Activated T-cell treated with anti-CD3 and anti-CD28 coated beads, Interleukin-2, amount 50 U/mL, for 1 hour (primary cell): ENCODE measurements at regions not wholly inside any gene's neighbourhood (a gene's known extent, or its start where the extent isn't known, plus 50 kb on each side); places are given as distances from the start of the nearest gene placed in this dataset.

Source experiments
- DNase-seq: peaks from one replicate; pipeline ENCODE4 v3.0.0-alpha.2; 2020

DNA sequence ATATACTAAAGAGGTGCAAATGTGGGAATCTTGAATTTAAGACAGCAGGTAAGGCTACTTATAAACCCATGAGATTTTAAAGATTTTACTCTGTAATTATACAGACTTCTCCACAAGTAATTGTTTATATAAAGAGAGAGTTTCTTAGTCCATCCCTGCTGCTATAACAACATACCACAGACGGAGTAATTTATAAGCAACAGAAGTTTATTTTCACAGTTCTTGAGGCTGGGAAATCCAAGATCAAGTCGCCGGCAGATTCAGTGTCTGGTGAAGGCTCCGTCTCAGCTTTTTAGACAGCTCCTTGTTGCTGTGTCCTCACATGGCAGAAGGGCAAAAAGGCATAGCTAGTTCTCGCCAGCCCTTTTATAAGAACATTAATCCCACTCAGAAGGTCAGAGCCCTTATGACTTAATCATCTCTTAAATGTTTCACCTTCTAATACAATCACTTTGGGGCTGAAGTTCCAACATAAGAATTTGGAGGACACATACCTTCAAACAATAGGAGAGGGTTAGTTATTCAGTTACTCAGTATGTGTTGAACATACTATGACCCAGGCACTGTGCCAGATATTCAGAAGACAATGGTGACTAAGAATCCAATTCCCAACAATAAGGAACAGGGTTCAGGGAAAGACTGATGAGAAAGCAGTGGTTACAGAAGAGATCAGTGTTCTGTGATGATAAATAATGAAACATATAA is 466.0 kb downstream of the RIT2 start:
- no peak for DNase-seq

DNA sequence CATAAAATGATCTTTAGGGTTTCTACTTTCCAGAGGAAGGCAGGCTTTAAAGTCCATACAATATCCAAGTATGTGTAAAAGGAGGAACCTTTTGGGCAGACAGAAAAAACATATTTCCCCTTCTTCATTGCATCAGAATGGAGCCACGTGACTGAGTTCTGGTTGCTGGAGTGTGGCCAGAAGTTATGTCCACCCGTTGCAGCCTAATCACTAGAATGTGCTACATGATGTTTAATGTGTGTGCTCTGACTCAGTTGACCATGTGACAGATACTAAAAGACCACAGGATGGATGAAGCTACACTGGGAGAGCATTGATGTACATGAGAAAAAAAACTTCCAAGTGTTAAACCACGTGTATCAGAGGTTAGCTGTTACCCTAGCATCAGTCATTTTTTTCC is 460.9 kb downstream of the RIT2 start:
- DNase-seq: no peak

DNA sequence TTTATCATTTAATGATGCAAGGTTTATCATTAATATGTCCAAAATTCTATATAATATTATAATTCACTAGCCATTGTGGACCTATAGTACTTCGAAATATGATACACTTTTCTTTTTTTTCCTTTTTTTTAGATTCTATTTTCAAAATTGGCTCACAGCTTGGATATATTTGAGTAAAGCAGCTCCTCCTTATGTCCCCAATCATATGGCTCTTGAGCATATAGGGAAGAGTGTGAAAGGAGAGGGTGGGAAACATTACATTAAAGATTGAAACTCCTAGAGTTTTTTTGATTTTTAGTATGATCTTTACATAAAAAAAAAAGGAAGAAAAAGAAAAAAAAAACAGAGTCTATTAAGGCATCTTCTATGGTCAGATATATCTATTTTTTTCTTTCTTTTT is 457.9 kb downstream of the RIT2 start:
- DNase-seq: no peak

DNA sequence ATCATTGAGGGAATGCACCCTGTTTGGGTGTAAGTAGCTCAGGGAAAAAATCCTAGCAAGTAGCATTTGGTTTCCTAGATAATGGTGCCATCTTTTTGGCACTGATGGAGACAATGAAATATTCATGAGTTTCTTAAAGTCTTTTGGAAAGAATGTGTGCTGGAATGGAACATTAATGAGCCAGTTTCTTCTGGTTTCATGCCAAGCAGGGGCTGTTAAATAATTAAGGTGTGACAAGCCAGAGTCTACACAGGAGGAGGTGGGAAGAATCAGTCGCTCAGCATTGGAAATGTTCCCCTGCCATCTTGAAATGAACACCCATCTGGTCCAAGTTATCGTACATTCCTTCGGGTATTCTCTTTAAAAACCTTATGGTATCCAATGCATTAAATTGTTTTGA is 457.3 kb downstream of the RIT2 start:
- DNase-seq: no peak

DNA sequence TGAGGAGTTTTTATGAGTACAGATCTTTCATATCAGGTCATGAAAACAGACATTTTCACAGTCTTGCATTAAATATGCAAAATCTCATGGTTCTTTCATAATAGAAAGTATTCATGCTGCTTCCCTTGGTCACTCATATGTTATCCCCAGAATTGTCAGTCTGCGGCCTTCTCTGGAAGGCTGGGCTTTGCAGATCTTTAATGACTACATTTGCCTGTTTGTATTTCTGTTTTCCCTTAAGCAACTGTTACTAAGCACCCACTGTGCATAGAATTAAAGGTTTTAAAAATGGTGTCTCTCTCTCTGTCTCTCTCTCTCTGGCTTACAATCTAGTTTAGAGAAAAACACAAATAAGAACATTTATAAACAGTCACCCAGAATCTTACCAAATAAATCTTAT is 456.3 kb downstream of the RIT2 start:
- DNase-seq: no peak

DNA sequence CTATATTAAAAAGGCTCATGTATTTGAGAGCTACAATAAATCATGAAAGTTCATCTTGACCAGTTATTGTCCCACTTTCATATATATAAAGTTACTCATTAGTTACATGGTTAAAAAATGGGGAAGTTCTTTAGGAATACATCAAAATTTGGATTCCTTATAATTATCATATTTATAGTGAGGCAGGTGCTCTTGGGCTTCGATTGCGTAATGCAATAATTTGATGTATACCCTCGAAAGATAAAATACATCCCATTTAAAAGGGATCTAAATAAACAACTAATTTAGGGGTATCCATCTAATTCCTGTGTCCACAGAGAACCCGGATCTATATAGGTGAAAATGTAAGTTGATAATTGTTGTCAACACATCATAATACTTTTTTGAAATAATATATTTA is 444.6 kb downstream of the RIT2 start:
- DNase-seq: no peak

DNA sequence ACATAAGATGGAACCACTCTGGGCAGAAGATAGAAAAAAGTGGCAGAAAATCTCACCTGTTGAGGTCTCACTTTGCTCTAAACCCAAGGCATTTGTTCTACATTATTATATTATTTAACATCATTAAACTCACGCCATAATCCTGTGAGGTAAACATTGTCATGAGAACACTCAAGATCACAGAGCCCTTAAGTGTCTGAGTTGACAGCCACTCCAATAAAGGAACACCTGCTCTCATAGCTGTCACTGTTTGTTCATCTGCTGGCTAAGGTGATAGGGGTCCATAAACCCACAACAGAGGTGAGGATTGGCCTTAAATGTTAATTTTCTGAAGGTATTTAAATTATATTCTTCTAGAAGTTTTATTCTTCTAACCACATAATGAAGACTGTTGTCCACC is 439.7 kb downstream of the RIT2 start:
- no peak for DNase-seq

DNA sequence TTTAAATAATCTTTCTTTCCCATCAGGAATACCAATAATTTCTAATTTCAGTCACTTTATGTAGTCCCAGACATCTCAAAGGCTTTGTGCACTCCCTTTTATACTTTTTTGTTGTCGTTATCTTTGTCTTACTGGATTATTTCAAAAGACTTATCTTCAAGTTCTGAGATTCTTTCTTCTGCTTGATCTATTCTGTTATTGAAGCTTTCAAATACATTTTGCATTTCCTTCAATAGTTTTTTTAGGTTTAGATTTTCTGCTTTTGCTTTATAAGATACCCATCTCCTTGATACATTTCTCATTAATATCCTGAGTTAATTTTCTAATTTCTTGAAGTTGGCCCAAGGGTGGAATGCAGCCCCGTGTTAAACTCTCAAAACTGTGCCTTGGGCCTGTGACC is 432.4 kb downstream of the RIT2 start:
- DNase-seq: no peak

DNA sequence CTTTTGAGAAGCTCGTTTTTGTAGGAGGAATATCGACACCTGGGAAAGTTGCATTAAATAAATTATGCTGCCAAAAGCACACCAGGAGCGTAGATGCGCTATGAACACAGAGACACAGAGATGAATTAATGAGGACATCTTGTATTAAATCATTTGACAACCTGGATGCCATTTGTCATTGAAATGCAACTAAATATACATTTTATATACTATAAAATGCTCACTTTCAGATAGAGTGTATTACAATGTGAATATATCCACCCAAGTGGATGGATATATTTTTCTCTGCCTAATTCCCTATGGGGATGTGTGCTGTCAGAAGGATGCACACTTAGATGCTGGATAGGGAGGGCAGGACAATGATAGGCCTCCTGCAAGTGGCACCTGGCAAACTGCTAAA is 426.2 kb downstream of the RIT2 start:
- DNase-seq: no peak
